ENCODE measurements at regions not wholly inside any gene's neighbourhood (a gene's known extent, or its start where the extent isn't known, plus 50 kb on each side); places are given as distances from the start of the nearest gene placed in this dataset.

DNA sequence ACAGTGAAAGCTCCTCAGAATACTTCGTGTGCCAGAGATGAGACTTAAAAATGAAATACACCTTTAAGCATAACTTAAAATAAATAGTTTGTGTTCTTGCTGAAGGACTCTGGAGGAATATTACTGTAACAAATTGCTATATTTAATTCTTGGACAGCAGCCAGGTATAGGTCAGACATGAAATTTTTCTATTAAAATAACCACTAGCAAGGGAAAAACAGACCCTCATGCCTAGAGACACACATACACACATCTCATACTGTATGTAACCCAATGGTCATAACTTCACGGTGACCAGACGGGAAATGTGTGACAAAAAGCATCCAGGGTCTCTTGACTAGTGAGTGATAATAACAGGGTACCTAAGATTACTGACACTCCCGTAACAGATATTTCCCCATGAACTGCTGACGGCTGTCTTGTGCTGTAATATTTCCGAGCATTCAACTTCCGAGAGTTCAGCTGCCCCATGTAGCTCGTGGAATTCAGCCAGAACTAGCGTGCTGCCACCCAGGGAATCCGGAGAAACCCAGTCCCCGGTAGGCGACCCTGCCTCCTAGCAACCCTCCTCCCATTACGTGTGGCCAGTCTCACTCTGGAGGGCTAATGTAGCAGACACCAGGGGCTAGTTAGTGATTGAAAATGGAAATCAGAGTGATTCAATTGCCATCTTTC is 2295.1 kb upstream of the WWC1 start:
- H3K36me3 ChIP-seq (ENCODE audit: insufficient read depth, low read length), result no peaks in the 10 kb centered on the region
- H3K27me3 ChIP-seq (ENCODE audit: insufficient read depth, low read length), result no peaks in the 10 kb centered on the region
- H3K79me2 ChIP-seq (ENCODE audit: insufficient read depth, low read length), result no peaks in the 10 kb centered on the region
- no peak for DNase-seq (ENCODE audit: insufficient read length, low spot score, missing footprints)
- H3K27ac ChIP-seq (ENCODE audit: low read depth, low read length), result no peak overlapping the region
- H4K20me1 ChIP-seq (ENCODE audit: insufficient read depth, low read length), result no peaks in the 10 kb centered on the region
- no peak overlapping the region for H3K4me3 ChIP-seq (ENCODE audit: insufficient read depth, low read length)
- no peak overlapping the region for H2AFZ ChIP-seq (ENCODE audit: low read length)
- H3K4me2 ChIP-seq (ENCODE audit: insufficient read depth, low read length), result no peak overlapping the region
- no peaks in the 10 kb centered on the region for H3K4me1 ChIP-seq (ENCODE audit: insufficient read depth, low read length)
- TF ChIP-seq, protein P1, sequence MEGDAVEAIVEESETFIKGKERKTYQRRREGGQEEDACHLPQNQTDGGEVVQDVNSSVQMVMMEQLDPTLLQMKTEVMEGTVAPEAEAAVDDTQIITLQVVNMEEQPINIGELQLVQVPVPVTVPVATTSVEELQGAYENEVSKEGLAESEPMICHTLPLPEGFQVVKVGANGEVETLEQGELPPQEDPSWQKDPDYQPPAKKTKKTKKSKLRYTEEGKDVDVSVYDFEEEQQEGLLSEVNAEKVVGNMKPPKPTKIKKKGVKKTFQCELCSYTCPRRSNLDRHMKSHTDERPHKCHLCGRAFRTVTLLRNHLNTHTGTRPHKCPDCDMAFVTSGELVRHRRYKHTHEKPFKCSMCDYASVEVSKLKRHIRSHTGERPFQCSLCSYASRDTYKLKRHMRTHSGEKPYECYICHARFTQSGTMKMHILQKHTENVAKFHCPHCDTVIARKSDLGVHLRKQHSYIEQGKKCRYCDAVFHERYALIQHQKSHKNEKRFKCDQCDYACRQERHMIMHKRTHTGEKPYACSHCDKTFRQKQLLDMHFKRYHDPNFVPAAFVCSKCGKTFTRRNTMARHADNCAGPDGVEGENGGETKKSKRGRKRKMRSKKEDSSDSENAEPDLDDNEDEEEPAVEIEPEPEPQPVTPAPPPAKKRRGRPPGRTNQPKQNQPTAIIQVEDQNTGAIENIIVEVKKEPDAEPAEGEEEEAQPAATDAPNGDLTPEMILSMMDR (IDR thresholded peaks at IDR 0.05; ENCODE audit: extremely low read depth, low read depth, low read length), result no peak
- H3K9me3 ChIP-seq (ENCODE audit: low read depth, low read length), result peaks cover 4% of the 10 kb centered on the region

DNA sequence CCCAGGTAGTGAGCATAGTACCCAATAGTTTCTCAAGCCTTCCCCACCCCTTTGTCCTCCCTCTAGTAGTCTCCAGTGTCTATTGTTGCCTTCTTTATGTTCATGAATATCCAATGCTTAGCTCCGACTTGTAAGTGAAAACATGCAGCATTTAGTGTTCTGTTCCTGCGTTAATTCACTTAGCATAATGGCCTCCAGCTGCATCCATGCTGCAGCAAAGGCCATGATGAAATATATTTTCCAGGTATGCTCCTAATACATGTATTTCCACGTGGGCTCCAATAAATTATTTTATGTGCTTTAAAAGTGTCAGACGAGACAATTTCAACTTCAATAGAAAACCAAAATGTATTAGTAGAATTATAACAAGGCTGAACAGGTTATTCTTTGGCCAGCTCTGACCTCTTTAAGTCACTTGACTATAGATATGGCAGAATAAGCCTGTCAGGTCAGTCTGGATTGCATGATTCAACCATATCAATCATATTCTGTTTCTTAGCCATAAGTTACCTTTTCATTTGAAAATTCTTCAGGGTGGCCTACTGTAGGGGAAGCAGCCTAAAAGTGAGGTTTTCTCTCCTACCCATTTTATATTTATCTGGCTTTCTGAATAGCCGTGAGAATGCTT is 2291.6 kb upstream of the WWC1 start:
- no peak overlapping the region for H3K4me3 ChIP-seq (ENCODE audit: insufficient read depth, low read length)
- no peaks in the 10 kb centered on the region for H3K27me3 ChIP-seq (ENCODE audit: insufficient read depth, low read length)
- no peak for DNase-seq (ENCODE audit: insufficient read length, low spot score, missing footprints)
- no peaks in the 10 kb centered on the region for H3K9me3 ChIP-seq (ENCODE audit: low read depth, low read length)
- no peak overlapping the region for H3K4me2 ChIP-seq (ENCODE audit: insufficient read depth, low read length)
- TF ChIP-seq, protein P1 (IDR thresholded peaks at IDR 0.05; ENCODE audit: extremely low read depth, low read depth, low read length), result no peak
- H3K36me3 ChIP-seq (ENCODE audit: insufficient read depth, low read length), result no peaks in the 10 kb centered on the region
- no peaks in the 10 kb centered on the region for H4K20me1 ChIP-seq (ENCODE audit: insufficient read depth, low read length)
- no peaks in the 10 kb centered on the region for H3K4me1 ChIP-seq (ENCODE audit: insufficient read depth, low read length)
- H3K79me2 ChIP-seq (ENCODE audit: insufficient read depth, low read length), result no peaks in the 10 kb centered on the region
- H2AFZ ChIP-seq (ENCODE audit: low read length), result no peak overlapping the region
- H3K27ac ChIP-seq (ENCODE audit: low read depth, low read length), result no peak overlapping the region

GRCh38 chr5:166004006-166004405 is 2287.4 kb upstream of the WWC1 start:
- Histone ChIP-seq H3K27me3 (ENCODE audit: insufficient read depth, low read length) (no peaks in the 10 kb centered on the region), H3K27ac (ENCODE audit: low read depth, low read length) (no peak overlapping the region), H3K4me1 (ENCODE audit: insufficient read depth, low read length) (no peaks in the 10 kb centered on the region), H4K20me1 (ENCODE audit: insufficient read depth, low read length) (no peaks in the 10 kb centered on the region), H2AFZ (ENCODE audit: low read length) (no peak overlapping the region), H3K36me3 (ENCODE audit: insufficient read depth, low read length) (no peaks in the 10 kb centered on the region), H3K9me3 (ENCODE audit: low read depth, low read length) (no peaks in the 10 kb centered on the region), H3K4me2 (ENCODE audit: insufficient read depth, low read length) (no peak overlapping the region), H3K79me2 (ENCODE audit: insufficient read depth, low read length) (no peaks in the 10 kb centered on the region), H3K4me3 (ENCODE audit: insufficient read depth, low read length) (no peak overlapping the region)
- peak; percentile 58 for DNase-seq (ENCODE audit: insufficient read length, low spot score, missing footprints)
- TF ChIP-seq, protein P1 (IDR thresholded peaks at IDR 0.05; ENCODE audit: extremely low read depth, low read depth, low read length), result no peak

DNA sequence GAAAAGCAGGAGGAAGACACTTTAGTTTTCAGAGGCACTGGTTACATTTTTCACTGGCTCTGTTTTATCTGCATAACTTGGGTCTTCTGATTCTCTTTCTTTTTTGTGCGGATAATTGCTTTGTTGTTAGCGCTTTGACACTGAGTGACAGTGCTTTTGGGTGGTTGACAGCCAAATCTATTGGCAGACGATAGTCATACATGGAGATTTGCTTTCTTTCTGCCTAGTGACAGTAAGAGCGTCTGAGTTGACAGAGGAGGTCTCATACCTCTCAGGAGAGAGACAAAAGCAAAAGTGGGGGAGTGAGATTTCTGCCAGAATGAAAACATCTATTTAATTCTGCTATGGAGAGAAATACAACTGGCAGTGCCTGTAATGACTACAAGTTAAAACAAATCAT is 2278.0 kb upstream of the WWC1 start:
- no peak overlapping the region for H3K27ac ChIP-seq (ENCODE audit: low read depth, low read length)
- no peak overlapping the region for H2AFZ ChIP-seq (ENCODE audit: low read length)
- no peaks in the 10 kb centered on the region for H3K4me1 ChIP-seq (ENCODE audit: insufficient read depth, low read length)
- H3K36me3 ChIP-seq (ENCODE audit: insufficient read depth, low read length), result no peaks in the 10 kb centered on the region
- no peaks in the 10 kb centered on the region for H3K27me3 ChIP-seq (ENCODE audit: insufficient read depth, low read length)
- no peak for DNase-seq (ENCODE audit: insufficient read length, low spot score, missing footprints)
- no peak overlapping the region for H3K4me3 ChIP-seq (ENCODE audit: insufficient read depth, low read length)
- no peaks in the 10 kb centered on the region for H4K20me1 ChIP-seq (ENCODE audit: insufficient read depth, low read length)
- no peak overlapping the region for H3K4me2 ChIP-seq (ENCODE audit: insufficient read depth, low read length)
- H3K9me3 ChIP-seq (ENCODE audit: low read depth, low read length), result peaks cover 2% of the 10 kb centered on the region
- TF ChIP-seq, protein P1 (IDR thresholded peaks at IDR 0.05; ENCODE audit: extremely low read depth, low read depth, low read length), result no peak
- no peaks in the 10 kb centered on the region for H3K79me2 ChIP-seq (ENCODE audit: insufficient read depth, low read length)
